22Rv1 (cell line): ENCODE measurements at regions not wholly inside any gene's neighbourhood (a gene's known extent, or its start where the extent isn't known, plus 50 kb on each side); places are given as distances from the start of the nearest gene placed in this dataset.

Experiments used
- CTCF ChIP-seq: fragments of 450-650 bp; IDR thresholded peaks from 2 replicates; pipeline ENCODE4 v1.5.1; 2017; ENCODE audit warnings: mild to moderate bottlenecking
- ZFX ChIP-seq: fragments of 450-650 bp; IDR thresholded peaks from 2 replicates; pipeline ENCODE4 v1.6.1; 2017; ENCODE audit warnings: antibody characterized with exemption, borderline replicate concordance

DNA sequence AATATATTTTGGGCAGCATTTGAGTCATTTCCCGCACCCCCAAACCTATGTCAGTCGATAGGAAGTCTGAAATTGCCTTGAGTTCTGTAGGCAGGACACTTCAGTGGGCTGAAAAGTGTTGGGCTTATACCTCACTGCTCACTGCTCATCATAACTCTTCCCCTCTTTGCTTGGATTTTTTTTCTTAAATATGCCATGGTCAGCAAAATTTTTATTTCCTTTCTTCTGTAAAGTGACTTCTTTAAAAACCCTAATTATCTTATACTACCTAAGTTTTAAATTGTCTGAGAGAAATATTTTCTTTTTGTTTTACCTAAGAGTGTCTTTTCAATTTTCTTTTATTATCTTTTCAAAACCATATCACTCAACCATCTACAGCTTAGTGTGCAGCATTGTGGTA is 129.2 kb downstream of the KIF20B start:
- TF ChIP-seq CTCF (no peak), ZFX (no peak)
